ENCODE measurements at regions not wholly inside any gene's neighbourhood (a gene's known extent, or its start where the extent isn't known, plus 50 kb on each side); places are given as distances from the start of the nearest gene placed in this dataset.
A peak's percentile ranks its signal among the peaks of the same experiment; 100 is the strongest.

DNA sequence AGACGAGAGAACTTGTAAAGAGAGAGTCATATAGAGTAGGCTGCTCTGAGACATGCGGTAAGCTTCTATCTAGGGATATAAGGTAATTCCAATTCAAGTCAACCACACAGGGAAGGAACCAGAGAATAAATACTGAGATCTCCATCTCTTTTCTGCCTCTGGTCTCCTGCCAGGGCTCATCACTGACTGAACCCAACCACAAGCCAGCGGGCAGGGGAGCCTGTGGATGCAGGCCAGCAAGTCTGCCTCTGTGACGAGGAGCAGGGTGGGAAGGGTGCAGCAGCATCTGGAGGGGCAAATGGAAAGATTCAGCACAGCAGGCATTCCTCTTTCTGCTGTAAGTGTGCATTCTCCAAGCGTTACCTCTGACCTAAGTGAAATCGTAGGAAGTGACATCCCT is 82.2 kb downstream of the ICOS start:
- H3K9me1 ChIP-seq (ENCODE audit: control insufficient read depth, extremely low read depth, insufficient read depth, low read length) = no peaks in the 10 kb centered on the region
- no peak overlapping the region for H3K4me2 ChIP-seq (ENCODE audit: control insufficient read depth, extremely low read depth, insufficient read depth, low read depth, low read length)
- H3K36me3 ChIP-seq (ENCODE audit: control insufficient read depth in 2 of 2, extremely low read depth in 1 of 2, insufficient read depth in 2 of 2, low read length in 2 of 2) = no peaks in the 10 kb centered on the region
- no peaks in the 10 kb centered on the region for H4K20me1 ChIP-seq (ENCODE audit: control insufficient read depth, extremely low read depth, insufficient read depth, low read length)
- dilution Hi-C loops (cut with MboI; ENCODE audit: extremely low pct_ligation_motif_present, low sequenced_read_pairs) = no loop called here
- FAIRE-seq = no peak
- TF ChIP-seq, protein P1, sequence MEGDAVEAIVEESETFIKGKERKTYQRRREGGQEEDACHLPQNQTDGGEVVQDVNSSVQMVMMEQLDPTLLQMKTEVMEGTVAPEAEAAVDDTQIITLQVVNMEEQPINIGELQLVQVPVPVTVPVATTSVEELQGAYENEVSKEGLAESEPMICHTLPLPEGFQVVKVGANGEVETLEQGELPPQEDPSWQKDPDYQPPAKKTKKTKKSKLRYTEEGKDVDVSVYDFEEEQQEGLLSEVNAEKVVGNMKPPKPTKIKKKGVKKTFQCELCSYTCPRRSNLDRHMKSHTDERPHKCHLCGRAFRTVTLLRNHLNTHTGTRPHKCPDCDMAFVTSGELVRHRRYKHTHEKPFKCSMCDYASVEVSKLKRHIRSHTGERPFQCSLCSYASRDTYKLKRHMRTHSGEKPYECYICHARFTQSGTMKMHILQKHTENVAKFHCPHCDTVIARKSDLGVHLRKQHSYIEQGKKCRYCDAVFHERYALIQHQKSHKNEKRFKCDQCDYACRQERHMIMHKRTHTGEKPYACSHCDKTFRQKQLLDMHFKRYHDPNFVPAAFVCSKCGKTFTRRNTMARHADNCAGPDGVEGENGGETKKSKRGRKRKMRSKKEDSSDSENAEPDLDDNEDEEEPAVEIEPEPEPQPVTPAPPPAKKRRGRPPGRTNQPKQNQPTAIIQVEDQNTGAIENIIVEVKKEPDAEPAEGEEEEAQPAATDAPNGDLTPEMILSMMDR (optimal IDR thresholded peaks at IDR 0.05 in 1 of 3, IDR thresholded peaks at IDR 0.05 in 1 of 3, conservative IDR thresholded peaks at IDR 0.05 in 1 of 3; ENCODE audit: extremely low read depth in 1 of 3, insufficient read depth in 2 of 3, low read length in 3 of 3) = no peak
- no peak for TF ChIP-seq EZH2 (IDR thresholded peaks at IDR 0.05; ENCODE audit: low read length)
- no peak overlapping the region for H3K9ac ChIP-seq (ENCODE audit: control insufficient read depth, extremely low read depth, insufficient read depth, low read length)
- H3K9me3 ChIP-seq (ENCODE audit: control insufficient read depth, low read depth, low read length) = no peaks in the 10 kb centered on the region
- no peaks in the 10 kb centered on the region for H3K79me2 ChIP-seq (ENCODE audit: control insufficient read depth, insufficient read depth, low read length)
- H3K27ac ChIP-seq (ENCODE audit: control insufficient read depth, insufficient read depth, low read length) = no peak overlapping the region
- H3K4me3 ChIP-seq (ENCODE audit: control insufficient read depth in 2 of 3, extremely low read depth in 1 of 3, insufficient read depth in 2 of 3, low read depth in 1 of 3, low read length in 3 of 3) = no peak overlapping the region
- H3K27me3 ChIP-seq (ENCODE audit: control insufficient read depth, extremely low read depth, insufficient read depth, low read length) = no peaks in the 10 kb centered on the region
- no peak overlapping the region for H2AFZ ChIP-seq (ENCODE audit: control insufficient read depth, low read length)
- peaks cover 9% of the 10 kb centered on the region for H3K4me1 ChIP-seq (ENCODE audit: control insufficient read depth, extremely low read depth, insufficient read depth, low read length)
- DNase-seq (ENCODE audit: low read depth, low spot score) = no peak

DNA sequence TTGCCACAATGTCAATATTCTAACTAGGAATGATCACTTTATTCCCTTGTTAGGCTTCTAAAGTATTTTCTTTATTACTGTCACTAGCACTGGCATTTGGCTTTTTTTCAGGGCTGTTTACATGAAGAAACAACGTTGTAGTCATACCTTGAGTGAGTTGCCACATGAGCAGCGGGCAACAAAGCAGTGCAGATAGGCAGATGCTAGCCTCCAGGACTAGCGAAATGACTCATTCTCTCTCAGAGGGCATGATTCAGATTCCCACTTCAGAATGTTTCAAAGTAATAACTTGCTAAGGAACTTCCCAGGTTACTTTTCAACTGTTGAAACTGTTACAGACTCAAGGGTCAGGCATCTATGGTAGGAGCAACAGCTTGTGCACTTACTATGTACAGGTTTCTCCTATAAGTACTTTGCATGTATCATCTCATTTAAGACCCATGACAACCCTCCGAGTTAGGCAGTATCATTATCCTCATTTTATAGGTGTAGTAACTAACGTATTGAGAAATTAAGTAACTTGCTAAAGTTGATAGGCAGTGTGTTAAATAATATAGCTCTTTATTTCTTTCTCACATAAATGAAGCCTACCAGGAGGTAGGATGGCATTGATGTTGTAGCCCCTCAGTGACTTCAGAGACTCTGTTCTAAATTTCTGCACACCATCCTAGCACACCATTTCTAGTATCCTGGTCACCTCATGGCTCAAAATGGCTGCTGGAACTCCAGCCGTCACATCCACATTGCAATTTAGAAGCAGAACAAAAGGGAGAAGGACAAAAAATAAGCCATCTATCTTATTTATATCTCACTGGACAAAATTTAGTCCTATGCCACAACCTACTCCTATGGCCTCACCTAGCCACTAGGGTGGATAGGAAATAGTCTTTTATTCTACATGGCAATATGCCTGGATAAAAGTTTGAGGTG is 83.3 kb downstream of the ICOS start:
- DNase-seq (ENCODE audit: low read depth, low spot score) (peak; percentile 49), FAIRE-seq (peak; percentile 99)
- dilution Hi-C loops (cut with MboI; ENCODE audit: extremely low pct_ligation_motif_present, low sequenced_read_pairs) = no loop called here
- Histone ChIP-seq H3K36me3 (ENCODE audit: control insufficient read depth in 2 of 2, extremely low read depth in 1 of 2, insufficient read depth in 2 of 2, low read length in 2 of 2) (no peaks in the 10 kb centered on the region), H3K27me3 (ENCODE audit: control insufficient read depth, extremely low read depth, insufficient read depth, low read length) (no peaks in the 10 kb centered on the region), H4K20me1 (ENCODE audit: control insufficient read depth, extremely low read depth, insufficient read depth, low read length) (no peaks in the 10 kb centered on the region), H3K79me2 (ENCODE audit: control insufficient read depth, insufficient read depth, low read length) (no peaks in the 10 kb centered on the region), H3K9me1 (ENCODE audit: control insufficient read depth, extremely low read depth, insufficient read depth, low read length) (no peaks in the 10 kb centered on the region), H3K9ac (ENCODE audit: control insufficient read depth, extremely low read depth, insufficient read depth, low read length) (no peak overlapping the region), H2AFZ (ENCODE audit: control insufficient read depth, low read length) (no peak overlapping the region), H3K4me3 (ENCODE audit: control insufficient read depth in 2 of 3, extremely low read depth in 1 of 3, insufficient read depth in 2 of 3, low read depth in 1 of 3, low read length in 3 of 3) (no peak overlapping the region), H3K9me3 (ENCODE audit: control insufficient read depth, low read depth, low read length) (no peaks in the 10 kb centered on the region), H3K27ac (ENCODE audit: control insufficient read depth, insufficient read depth, low read length) (no peak overlapping the region), H3K4me1 (ENCODE audit: control insufficient read depth, extremely low read depth, insufficient read depth, low read length) (peaks cover 9% of the 10 kb centered on the region), H3K4me2 (ENCODE audit: control insufficient read depth, extremely low read depth, insufficient read depth, low read depth, low read length) (no peak overlapping the region)
- TF ChIP-seq, protein P1 (optimal IDR thresholded peaks at IDR 0.05 in 1 of 3, IDR thresholded peaks at IDR 0.05 in 1 of 3, conservative IDR thresholded peaks at IDR 0.05 in 1 of 3; ENCODE audit: extremely low read depth in 1 of 3, insufficient read depth in 2 of 3, low read length in 3 of 3) = no peak
- TF ChIP-seq EZH2 (IDR thresholded peaks at IDR 0.05; ENCODE audit: low read length) = no peak

Measured in keratinocyte (primary cell).